Right lobe of liver (tissue), 6 donors: ENCODE measurements at regions not wholly inside any gene's neighbourhood (a gene's known extent, or its start where the extent isn't known, plus 50 kb on each side); places are given as distances from the start of the nearest gene placed in this dataset.

Experiments
- ATAC-seq, 4 donors: fragments of 200-7000 bp; cut with Tn5 transposase; one replicate each; pipeline ENCODE4 v1.9.1; 2020; ENCODE audit warnings: mild to moderate bottlenecking in 4 of 4, moderate library complexity in 4 of 4
- DNase-seq, 3 donors: peaks; one replicate each; pipeline ENCODE4 v3.0.0-alpha.2; 2020
- H3K27ac ChIP-seq, 3 donors: fragments of 200-600 bp; one replicate each; pipeline ENCODE4 v1.8.0; 2022
- H3K27me3 ChIP-seq, 2 donors: fragments of 200-600 bp; one replicate each; pipeline ENCODE4 v1.8.0; 2022
- H3K36me3 ChIP-seq, 4 donors: fragments of 200-600 bp; sonication (generic) in 1 of 4; one replicate each; pipeline versions ENCODE4 v1.5.1 to v1.8.0; 2017 to 2022; ENCODE audit warnings: control low read depth in 1 of 4
- H3K4me1 ChIP-seq, 4 donors: fragments of 200-600 bp; sonication (generic) in 1 of 4; one replicate each; pipeline versions ENCODE4 v1.5.1 to v1.8.0; 2017 to 2022; ENCODE audit warnings: control low read depth in 1 of 4
- H3K4me3 ChIP-seq, 3 donors: fragments of 200-600 bp; one replicate each; pipeline ENCODE4 v1.8.0; 2022
- H3K9me3 ChIP-seq, 4 donors: fragments of 200-600 bp; sonication (generic) in 1 of 4; one replicate each; pipeline versions ENCODE4 v1.5.1 to v1.8.0; 2017 to 2022; ENCODE audit warnings: control low read depth in 1 of 4
- CTCF ChIP-seq, 4 donors: fragments of 200-600 bp in 3 of 4; fragments of 450-650 bp in 1 of 4; IDR thresholded peaks; one replicate each; pipeline versions ENCODE4 v1.5.1 to v1.8.0; 2016 to 2022; ENCODE audit warnings: antibody characterized with exemption in 4 of 4, mild to moderate bottlenecking in 2 of 4
- POLR2A ChIP-seq: fragments of 450-650 bp; IDR thresholded peaks from one replicate; pipeline ENCODE4 v1.6.1; 2017; ENCODE audit warnings: antibody characterized with exemption, mild to moderate bottlenecking
- WGBS: methylation state at CpG from one replicate; pipeline ENCODE4 v1.1.6; 2018; ENCODE audit warnings: low coverage, low lambda C conversion rate; ENCODE audit not compliant: insufficient coverage; ENCODE audit errors: missing lambda C conversion rate; 5-methylcytosine and 5-hydroxymethylcytosine counted together
- intact Hi-C, 2 donors: fragments of 100-400 bp; cut with DNase I; formaldehyde crosslinking; loops; one replicate each; pipeline versions ENCODE4 v1.11.2 to v1.14.1; 2022
- donor health status: DM: no; HTN: yes; CAD: no.
- donor health status: DM: no; HTN: no; CAD: no.
- donor health status: DM: no; HTN: no; CAD: no.
- donor health status: DM: no; HTN: yes; CAD: no.
- donor health status: DM: no; HTN: yes; CAD: no.

DNA sequence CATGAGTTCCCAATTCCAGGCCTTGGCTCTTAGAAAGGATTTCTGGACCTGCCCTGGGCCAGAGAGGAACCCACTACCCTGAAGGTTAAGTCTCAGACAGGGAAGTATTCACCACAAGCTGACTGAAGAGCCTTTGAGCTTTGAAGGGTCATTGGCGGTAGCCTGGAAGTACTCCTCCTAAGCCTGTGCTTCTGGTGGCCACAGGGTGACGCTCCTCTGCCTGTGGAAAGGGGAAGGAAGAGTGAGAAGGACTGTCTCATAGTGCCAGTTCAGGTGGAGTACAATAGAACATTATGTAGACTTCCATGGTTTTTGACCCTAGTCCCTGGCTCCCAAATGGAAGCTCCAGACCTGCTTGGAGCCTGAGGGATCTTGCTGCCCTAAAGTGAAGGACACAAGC is 1233.2 kb upstream of the CDH6 start:
- Histone ChIP-seq H3K4me1 (no peaks in the 10 kb centered on the region), H3K36me3 (no peaks in the 10 kb centered on the region), H3K27me3 (no peaks in the 10 kb centered on the region), H3K4me3 (no peak overlapping the region), H3K9me3 (no peaks in the 10 kb centered on the region), H3K27ac (no peak overlapping the region)
- ATAC-seq (no peak), DNase-seq (no peak)
- intact Hi-C loops = no loop called here
- TF ChIP-seq CTCF (IDR thresholded peaks at IDR 0.05) (no peak), POLR2A (no peak)
- WGBS = no CpG with 5 or more reads among the region's 2 CpGs

GRCh38 chr5:29950416-29951145 is 1242.9 kb upstream of the CDH6 start:
- Histone ChIP-seq H3K36me3 (no peaks in the 10 kb centered on the region), H3K9me3 (no peaks in the 10 kb centered on the region), H3K27me3 (no peaks in the 10 kb centered on the region), H3K27ac (no peak overlapping the region), H3K4me3 (no peak overlapping the region), H3K4me1 (no peaks in the 10 kb centered on the region)
- no peak for TF ChIP-seq CTCF (IDR thresholded peaks at IDR 0.05)
- ATAC-seq = no peak
- 66% methylated on average over 2 of the region's 2 CpGs for WGBS
- intact Hi-C loops = no loop called here
- DNase-seq = no peak

- ATAC-seq (no peak), DNase-seq (no peak)
- H3K36me3 ChIP-seq = no peaks in the 10 kb centered on the region
- H3K9me3 ChIP-seq = no peaks in the 10 kb centered on the region
- intact Hi-C loops = no loop called here
- 60% methylated on average over 6 of the region's 7 CpGs for WGBS
- no peaks in the 10 kb centered on the region for H3K4me1 ChIP-seq
- H3K27me3 ChIP-seq = no peaks in the 10 kb centered on the region
- no peak overlapping the region for H3K4me3 ChIP-seq
- H3K27ac ChIP-seq = no peak overlapping the region
- no peak for TF ChIP-seq CTCF (IDR thresholded peaks at IDR 0.05)
- TF ChIP-seq POLR2A = no peak
These were observed 1244.1 kb upstream of the CDH6 start for GRCh38 chr5:29949301-29949872.

DNA sequence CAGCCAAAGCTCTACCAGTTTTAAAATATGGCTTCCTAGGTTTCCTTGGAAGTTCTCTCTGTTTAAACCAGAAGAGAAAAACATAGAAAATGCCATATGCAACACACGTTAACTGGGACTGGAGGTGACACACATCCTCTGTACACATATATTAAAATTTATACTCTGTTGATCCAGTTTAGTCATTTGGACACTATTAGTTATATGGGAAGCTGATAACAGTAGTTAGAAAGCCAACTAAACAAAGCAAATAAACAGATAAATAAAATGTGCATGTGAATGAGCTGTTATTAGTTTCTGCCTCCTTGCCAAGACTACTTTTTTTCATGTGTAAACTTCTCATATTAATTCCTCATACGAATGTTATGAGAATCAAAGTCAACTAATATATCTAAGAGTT is 1249.2 kb upstream of the CDH6 start:
- WGBS = 45% methylated on average over 2 of the region's 2 CpGs

More for the DNA sequence above, 1249.2 kb upstream of the CDH6 start:
- Histone ChIP-seq H3K27me3 (no peaks in the 10 kb centered on the region), H3K9me3 (no peaks in the 10 kb centered on the region), H3K27ac (no peak overlapping the region), H3K4me1 (no peaks in the 10 kb centered on the region), H3K4me3 (no peak overlapping the region), H3K36me3 (no peaks in the 10 kb centered on the region)
- intact Hi-C loops = no loop called here
- no peak for ATAC-seq
- TF ChIP-seq CTCF (IDR thresholded peaks at IDR 0.05) (no peak), POLR2A (no peak)
- DNase-seq = no peak
